ENCODE measurements at regions not wholly inside any gene's neighbourhood (a gene's known extent, or its start where the extent isn't known, plus 50 kb on each side); places are given as distances from the start of the nearest gene placed in this dataset.
A peak's percentile ranks its signal among the peaks of the same experiment; 100 is the strongest.

DNA sequence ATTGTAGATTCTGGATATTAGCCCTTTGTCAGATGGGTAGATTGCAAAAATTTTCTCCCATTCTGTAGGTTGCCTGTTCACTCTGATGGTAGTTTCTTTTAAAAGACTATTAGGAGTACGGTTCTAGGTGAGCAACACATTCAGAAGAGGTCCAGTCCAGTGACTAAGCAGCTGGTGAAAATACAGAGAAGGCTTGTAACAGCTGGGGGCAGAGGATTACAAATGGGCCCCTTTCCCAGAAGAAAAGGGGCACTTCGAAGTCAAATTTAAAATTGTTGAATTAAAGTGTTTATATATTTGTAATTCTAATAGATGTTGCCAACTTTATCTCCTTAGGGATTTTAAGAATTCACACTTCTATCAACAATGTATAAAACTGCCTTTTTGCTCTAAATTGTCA, 720.5 kb downstream of the TLE4 start:
- no peak overlapping the region for H3K27ac ChIP-seq
- H3K4me2 ChIP-seq = no peak overlapping the region
- H3K9ac ChIP-seq = no peak overlapping the region
- TF ChIP-seq Cebpa-rat (IDR thresholded peaks at IDR 0.05) = no peak
- H3K36me3 ChIP-seq = no peaks in the 10 kb centered on the region
- H3K9me3 ChIP-seq (replicated peaks in 1 of 11) = peaks cover 0 to 14% (median 0%) of the 10 kb centered on the region in 11 experiments; a peak in 3 of 22 replicates
- H3K4me1 ChIP-seq = no peaks in the 10 kb centered on the region
- no peaks in the 10 kb centered on the region for H4K20me1 ChIP-seq
- no peak overlapping the region for H3K4me3 ChIP-seq
- no peaks in the 10 kb centered on the region for H3K27me3 ChIP-seq

DNA sequence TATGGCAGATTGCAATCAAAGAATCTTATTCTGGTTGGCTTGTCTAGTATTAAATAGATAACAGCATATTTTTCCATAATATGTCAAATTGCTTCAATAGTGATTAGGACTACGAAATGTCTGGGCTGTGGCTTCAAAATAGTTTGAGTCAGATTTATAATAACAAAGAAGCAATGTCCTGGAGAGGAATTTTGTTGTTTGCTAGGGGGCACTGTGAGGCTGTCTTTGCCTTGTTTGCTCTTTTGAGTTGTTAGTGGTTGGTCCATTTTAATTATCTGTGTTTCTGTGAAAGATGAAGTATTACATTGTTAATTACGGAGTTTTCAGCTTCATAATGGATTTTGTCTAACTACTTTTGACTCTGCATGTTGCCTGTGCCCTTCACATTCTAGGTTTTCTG, 713.6 kb downstream of the TLE4 start:
- no peak for TF ChIP-seq Cebpa-rat (IDR thresholded peaks at IDR 0.05)
- Histone ChIP-seq H3K27me3 (no peaks in the 10 kb centered on the region), H3K4me2 (no peak overlapping the region), H3K4me3 (no peak overlapping the region), H3K9ac (no peak overlapping the region), H3K27ac (no peak overlapping the region), H3K9me3 (replicated peaks in 1 of 11) (no peaks in the 10 kb centered on the region), H3K36me3 (no peaks in the 10 kb centered on the region), H4K20me1 (no peaks in the 10 kb centered on the region), H3K4me1 (no peaks in the 10 kb centered on the region)

DNA sequence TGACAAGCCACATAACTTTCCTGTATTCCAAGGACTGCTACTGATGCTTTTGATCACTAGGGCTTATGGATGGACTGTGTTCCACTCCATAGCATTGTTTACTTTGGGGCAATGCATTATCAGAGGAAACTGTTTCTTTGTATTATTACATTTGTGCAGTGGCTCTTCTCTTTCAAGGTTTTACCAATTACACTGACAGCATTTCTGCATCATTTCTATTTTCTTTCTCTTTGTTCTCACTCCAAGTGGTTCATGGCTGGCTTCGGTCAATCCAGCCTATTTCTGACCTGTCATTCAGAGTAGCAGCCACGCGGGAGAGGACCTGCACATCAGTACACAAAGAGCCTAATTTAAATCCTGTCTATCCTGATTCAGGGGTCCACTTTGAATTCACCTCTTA, 711.0 kb downstream of the TLE4 start:
- Histone ChIP-seq H3K9me3 (replicated peaks in 1 of 11) (no peaks in the 10 kb centered on the region), H4K20me1 (no peaks in the 10 kb centered on the region), H3K4me3 (no peak overlapping the region), H3K9ac (no peak overlapping the region), H3K4me1 (no peaks in the 10 kb centered on the region), H3K36me3 (no peaks in the 10 kb centered on the region), H3K27me3 (no peaks in the 10 kb centered on the region), H3K4me2 (no peak overlapping the region), H3K27ac (no peak overlapping the region)
- TF ChIP-seq Cebpa-rat (IDR thresholded peaks at IDR 0.05) = no peak

DNA sequence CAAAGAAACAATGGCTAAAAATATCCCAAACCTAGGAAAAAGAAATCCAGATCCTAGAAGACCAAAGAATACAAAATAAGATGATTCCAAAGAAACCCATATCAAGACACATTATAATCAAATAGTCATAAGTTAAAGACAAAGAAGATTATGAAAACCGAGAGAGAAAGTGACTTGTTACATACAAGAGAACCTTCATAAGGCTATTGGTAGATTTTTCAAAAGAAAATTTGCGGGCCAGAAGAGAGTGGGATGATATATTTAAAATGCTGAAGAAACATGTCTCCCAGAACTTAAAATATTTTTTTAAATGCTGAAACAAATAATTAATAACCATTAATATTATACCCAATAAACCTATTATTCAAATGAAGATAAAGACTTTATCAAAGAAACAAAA, 687.3 kb downstream of the TLE4 start:
- Histone ChIP-seq H3K4me1 (no peaks in the 10 kb centered on the region), H3K4me3 (no peak overlapping the region), H3K27me3 (no peaks in the 10 kb centered on the region), H3K4me2 (no peak overlapping the region), H4K20me1 (no peaks in the 10 kb centered on the region), H3K9me3 (replicated peaks in 1 of 11) (peaks cover 13 to 25% (median 15%) of the 10 kb centered on the region in 11 experiments; a peak in 19 of 22 replicates), H3K36me3 (no peaks in the 10 kb centered on the region), H3K9ac (no peak overlapping the region), H3K27ac (no peak overlapping the region)
- no peak for TF ChIP-seq Cebpa-rat (IDR thresholded peaks at IDR 0.05)

DNA sequence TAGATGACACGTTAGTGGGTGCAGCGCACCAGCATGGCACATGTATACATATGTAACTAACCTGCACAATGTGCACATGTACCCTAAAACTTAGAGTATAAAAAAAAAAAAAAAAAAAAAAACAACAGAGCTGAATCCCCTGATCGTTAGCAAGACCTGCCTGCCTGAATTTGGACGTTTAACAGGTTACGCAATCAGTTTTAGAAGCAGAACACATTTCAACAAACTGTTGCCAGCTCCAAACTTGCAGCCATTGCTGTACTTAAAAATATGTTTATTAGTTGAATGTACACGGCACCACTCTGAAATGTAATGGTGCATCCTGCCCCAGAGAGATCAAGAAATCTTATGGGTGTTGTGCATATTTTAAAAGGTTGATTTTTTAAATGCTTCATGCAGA, 680.0 kb downstream of the TLE4 start:
- Histone ChIP-seq H4K20me1 (no peaks in the 10 kb centered on the region), H3K27ac (no peak overlapping the region), H3K9me3 (replicated peaks in 1 of 11) (no peaks in the 10 kb centered on the region), H3K4me2 (no peak overlapping the region), H3K9ac (no peak overlapping the region), H3K4me3 (no peak overlapping the region), H3K36me3 (no peaks in the 10 kb centered on the region), H3K27me3 (no peaks in the 10 kb centered on the region), H3K4me1 (no peaks in the 10 kb centered on the region)
- peak in 3 of 11 experiments; percentile 17 to 49 (median 22); a peak in 1 of 22 replicates for TF ChIP-seq Cebpa-rat (IDR thresholded peaks at IDR 0.05)

DNA sequence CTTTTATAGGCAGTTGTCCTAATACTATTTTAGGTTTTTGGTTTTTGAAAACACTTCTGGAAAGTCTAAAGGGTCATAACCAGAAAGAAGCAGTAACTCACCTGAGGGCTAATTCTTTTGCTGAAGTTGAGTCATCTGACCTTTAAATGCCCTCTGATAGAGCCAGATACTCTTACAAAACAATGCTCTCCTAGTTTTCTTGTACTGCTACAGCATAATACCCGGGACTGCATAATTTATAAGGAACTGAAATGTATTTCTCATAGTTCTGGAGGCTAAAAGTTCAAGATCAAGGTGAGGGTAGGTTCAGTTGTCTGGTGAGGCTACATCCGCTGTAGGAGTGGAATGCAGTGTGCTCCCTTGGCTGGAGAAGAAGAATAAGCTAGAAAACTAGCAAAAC, 670.3 kb downstream of the TLE4 start:
- Histone ChIP-seq H3K27ac (no peak overlapping the region), H3K27me3 (no peaks in the 10 kb centered on the region), H3K36me3 (no peaks in the 10 kb centered on the region), H4K20me1 (no peaks in the 10 kb centered on the region), H3K9ac (no peak overlapping the region), H3K4me3 (no peak overlapping the region), H3K4me1 (peaks cover 0 to 8% (median 5%) of the 10 kb centered on the region in 10 experiments; a peak in 8 of 20 replicates), H3K4me2 (no peak overlapping the region), H3K9me3 (replicated peaks in 1 of 11) (peaks cover 0 to 6% (median 0%) of the 10 kb centered on the region in 11 experiments; a peak in 1 of 22 replicates)
- TF ChIP-seq Cebpa-rat (IDR thresholded peaks at IDR 0.05) = no peak

DNA sequence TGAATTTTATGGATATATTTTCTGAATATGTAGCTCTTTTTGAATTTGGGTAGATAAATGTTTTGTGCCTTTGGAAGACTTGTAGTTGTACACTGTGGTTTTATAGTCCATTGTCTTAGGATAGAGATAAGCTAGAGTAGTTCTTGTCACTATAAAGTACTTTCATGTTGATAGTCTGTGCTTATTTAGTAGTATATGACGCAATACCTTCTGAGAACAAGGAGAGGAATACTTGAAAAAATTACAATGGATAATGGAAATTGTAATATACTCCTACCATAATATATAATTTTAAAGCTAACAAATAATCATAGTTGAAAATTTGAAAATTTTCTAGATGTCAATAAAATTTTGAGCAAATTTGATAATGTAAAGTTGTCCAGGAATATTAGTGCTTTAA, 664.0 kb downstream of the TLE4 start:
- Histone ChIP-seq H3K4me1 (peaks cover 0 to 13% (median 5%) of the 10 kb centered on the region in 10 experiments; a peak in 9 of 20 replicates), H3K27ac (no peak overlapping the region), H3K4me2 (no peak overlapping the region), H3K4me3 (no peak overlapping the region), H3K9ac (no peak overlapping the region), H4K20me1 (no peaks in the 10 kb centered on the region), H3K9me3 (replicated peaks in 1 of 11) (peaks cover 0 to 16% (median 0%) of the 10 kb centered on the region in 11 experiments; a peak in 7 of 22 replicates), H3K27me3 (no peaks in the 10 kb centered on the region), H3K36me3 (no peaks in the 10 kb centered on the region)
- peak in 1 of 11 experiments; percentile 17; a peak in 1 of 22 replicates for TF ChIP-seq Cebpa-rat (IDR thresholded peaks at IDR 0.05)

DNA sequence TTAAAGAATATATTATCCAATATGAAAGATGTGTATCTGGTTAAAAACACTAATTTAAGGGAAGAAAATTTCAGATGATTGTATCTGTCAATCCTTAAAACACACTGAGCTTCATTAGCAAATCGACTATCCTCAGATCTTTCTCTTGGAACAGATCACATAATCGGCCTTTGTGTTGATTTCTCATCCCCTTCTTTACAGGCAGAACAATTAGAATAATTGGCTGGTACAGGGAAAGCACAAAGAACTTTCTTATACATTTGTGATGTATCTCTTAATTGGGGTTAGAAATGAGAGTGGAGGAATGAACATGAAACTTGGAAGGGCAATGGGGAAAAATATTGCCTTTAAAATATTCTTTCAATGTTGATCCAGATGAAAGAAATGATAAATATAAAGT, 662.1 kb downstream of the TLE4 start:
- Histone ChIP-seq H3K27me3 (no peaks in the 10 kb centered on the region), H3K4me2 (no peak overlapping the region), H3K27ac (no peak overlapping the region), H3K4me3 (no peak overlapping the region), H3K9me3 (replicated peaks in 1 of 11) (peaks cover 0 to 16% (median 0%) of the 10 kb centered on the region in 11 experiments; a peak in 8 of 22 replicates), H3K9ac (no peak overlapping the region), H3K36me3 (no peaks in the 10 kb centered on the region), H3K4me1 (peaks cover 0 to 13% (median 5%) of the 10 kb centered on the region in 10 experiments; a peak in 9 of 20 replicates), H4K20me1 (no peaks in the 10 kb centered on the region)
- TF ChIP-seq Cebpa-rat (IDR thresholded peaks at IDR 0.05) = no peak

DNA sequence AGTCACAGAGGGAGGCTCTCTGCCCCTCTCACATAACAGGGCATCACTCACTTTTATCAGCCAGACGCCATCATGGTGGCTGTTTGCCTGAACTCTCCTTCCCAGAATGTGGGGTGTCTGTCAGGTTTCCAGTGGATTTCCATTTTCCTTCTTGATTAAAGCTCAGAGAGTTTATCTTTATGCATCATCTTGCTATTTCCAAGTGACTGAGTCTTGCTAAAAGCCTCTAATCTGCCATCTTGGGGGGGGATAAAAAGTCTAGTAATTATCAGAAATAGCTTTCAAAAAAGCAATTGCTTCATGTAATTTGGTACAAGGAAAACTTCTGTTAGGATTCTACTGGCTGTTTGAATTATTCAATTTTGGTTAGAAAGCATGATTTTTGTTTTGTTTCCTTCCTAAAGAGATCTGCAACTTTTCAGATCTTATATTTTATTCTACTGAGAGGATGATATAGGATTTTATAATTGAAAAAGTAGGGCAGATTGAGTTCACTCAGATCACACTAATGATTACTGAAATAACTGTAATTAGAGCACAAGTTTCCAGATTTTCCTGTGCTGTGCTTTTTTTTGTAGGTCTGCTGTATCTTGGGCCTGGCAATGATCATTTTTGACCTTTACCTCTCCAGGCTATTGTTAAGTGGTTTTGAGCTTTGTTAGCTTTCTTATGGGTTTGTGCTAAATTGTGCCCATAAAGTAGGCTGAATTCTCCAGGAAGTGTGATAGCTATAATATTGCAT, 661.5 kb downstream of the TLE4 start:
- no peaks in the 10 kb centered on the region for H4K20me1 ChIP-seq
- TF ChIP-seq Cebpa-rat (IDR thresholded peaks at IDR 0.05) = no peak

More for the DNA sequence above, 661.5 kb downstream of the TLE4 start:
- Histone ChIP-seq H3K4me1 (peaks cover 0 to 11% (median 5%) of the 10 kb centered on the region in 10 experiments; a peak in 9 of 20 replicates), H3K4me2 (no peak overlapping the region), H3K4me3 (no peak overlapping the region), H3K36me3 (no peaks in the 10 kb centered on the region), H3K27me3 (no peaks in the 10 kb centered on the region), H3K27ac (no peak overlapping the region), H3K9ac (no peak overlapping the region), H3K9me3 (replicated peaks in 1 of 11) (peaks cover 0 to 16% (median 0%) of the 10 kb centered on the region in 11 experiments; a peak in 8 of 22 replicates)

All from BLaER1 treated with 17β-estradiol and CSF1 and Interleukin-3, amounts not matched to agents 10 nM and 100 nM (cell line).